ENCODE measurements at regions not wholly inside any gene's neighbourhood (a gene's known extent, or its start where the extent isn't known, plus 50 kb on each side); places are given as distances from the start of the nearest gene placed in this dataset.

GRCh38 chr10:104563548-104563947 is 77.5 kb upstream of the SORCS3 start:
- H3K9ac ChIP-seq: no peak overlapping the region
- POLR2A ChIA-PET: no interaction called here
- H3K9me2 ChIP-seq: no peaks in the 10 kb centered on the region
- no peaks in the 10 kb centered on the region for H3K4me1 ChIP-seq (ENCODE audit: control insufficient read depth in 1 of 2, insufficient read depth in 2 of 2, low read depth in 1 of 2, low read length in 1 of 2)
- H2AFZ ChIP-seq (ENCODE audit: low read depth): no peak overlapping the region
- no peak for DNase-seq
- no peak overlapping the region for H3K4me2 ChIP-seq
- no peaks in the 10 kb centered on the region for H4K20me1 ChIP-seq (ENCODE audit: insufficient read depth)
- H3K27ac ChIP-seq (ENCODE audit: low read depth in 2 of 2, low read length in 1 of 2): no peak overlapping the region
- TF ChIP-seq EZH2phosphoT487 (IDR thresholded peaks at IDR 0.05; ENCODE audit: borderline replicate concordance, low read depth): no peak
- TF ChIP-seq IRF3 (IDR thresholded peaks at IDR 0.05; ENCODE audit: low read depth, low read length): no peak
- TF ChIP-seq RAD21 (IDR thresholded peaks at IDR 0.05; ENCODE audit: low read length): no peak
- no peak for TF ChIP-seq RCOR1 (IDR thresholded peaks at IDR 0.05; ENCODE audit: low read length)
- no peak for TF ChIP-seq FOXJ3 (CRISPR knock-in tag; IDR thresholded peaks at IDR 0.05)
- no peaks in the 10 kb centered on the region for H3K9me3 ChIP-seq
- H3K36me3 ChIP-seq (replicated peaks in 1 of 2; ENCODE audit: control insufficient read depth in 1 of 2, insufficient read depth in 2 of 2, low read length in 1 of 2): no peaks in the 10 kb centered on the region
- H3K27me3 ChIP-seq (ENCODE audit: insufficient read depth): no peaks in the 10 kb centered on the region
- H3K79me2 ChIP-seq (ENCODE audit: insufficient read depth): no peaks in the 10 kb centered on the region
- H3F3A ChIP-seq (replicated peaks; ENCODE audit: insufficient read depth): no peaks in the 10 kb centered on the region
- no peak overlapping the region for H3K4me3 ChIP-seq (ENCODE audit: low read depth in 2 of 2, low read length in 1 of 2)
- CTCF ChIA-PET: interaction anchor here (1.4 to 4.1 kb wide), 2 partner anchors 11 to 16 kb away, joined by 3 to 16 read pairs; no protein-coding TSS in a partner anchor

GRCh38 chr10:104574427-104574826 is 66.7 kb upstream of the SORCS3 start:
- H3K9me2 ChIP-seq: no peaks in the 10 kb centered on the region
- H3K4me2 ChIP-seq: no peak overlapping the region
- 20% methylated on average over 1 of the region's 1 CpG for WGBS (ENCODE audit: low lambda C conversion rate)
- no peaks in the 10 kb centered on the region for H3K79me2 ChIP-seq (ENCODE audit: insufficient read depth)
- no peaks in the 10 kb centered on the region for H3F3A ChIP-seq (replicated peaks; ENCODE audit: insufficient read depth)
- CTCF ChIA-PET: interaction anchor here (0.6 to 1.5 kb wide), 2 partner anchors 48 to 167 kb away, joined by 3 read pairs; no protein-coding TSS in a partner anchor
- no peak overlapping the region for H3K4me3 ChIP-seq (ENCODE audit: low read depth in 2 of 2, low read length in 1 of 2)
- POLR2A ChIA-PET: no interaction called here
- H4K20me1 ChIP-seq (ENCODE audit: insufficient read depth): no peaks in the 10 kb centered on the region
- no peaks in the 10 kb centered on the region for H3K27me3 ChIP-seq (ENCODE audit: insufficient read depth)
- no peak for DNase-seq
- H2AFZ ChIP-seq (ENCODE audit: low read depth): no peak overlapping the region
- no peaks in the 10 kb centered on the region for H3K36me3 ChIP-seq (replicated peaks in 1 of 2; ENCODE audit: control insufficient read depth in 1 of 2, insufficient read depth in 2 of 2, low read length in 1 of 2)
- no peaks in the 10 kb centered on the region for H3K4me1 ChIP-seq (ENCODE audit: control insufficient read depth in 1 of 2, insufficient read depth in 2 of 2, low read depth in 1 of 2, low read length in 1 of 2)
- H3K9me3 ChIP-seq: 0 out of 2 replicates have a peak, but pooled peaks cover 7% of the 10 kb centered on the region
- no peak overlapping the region for H3K27ac ChIP-seq (ENCODE audit: low read depth in 2 of 2, low read length in 1 of 2)
- H3K9ac ChIP-seq: no peak overlapping the region
- TF ChIP-seq JUND (IDR thresholded peaks at IDR 0.05): no peak
- TF ChIP-seq YY1 (IDR thresholded peaks at IDR 0.05; ENCODE audit: low read depth): no peak
- no peak for TF ChIP-seq EP300 (IDR thresholded peaks at IDR 0.05; ENCODE audit: borderline replicate concordance in 1 of 2, low read depth in 1 of 2, low read length in 1 of 2)
- no peak for TF ChIP-seq IRF3 (IDR thresholded peaks at IDR 0.05; ENCODE audit: low read depth, low read length)
- no peak for TF ChIP-seq FOXJ3 (CRISPR knock-in tag; IDR thresholded peaks at IDR 0.05)
- TF ChIP-seq MEF2A (IDR thresholded peaks at IDR 0.05; ENCODE audit: borderline replicate concordance, low read depth): no peak
- no peak for TF ChIP-seq NFIC (IDR thresholded peaks at IDR 0.05; ENCODE audit: borderline replicate concordance)
- TF ChIP-seq ZBTB33 (IDR thresholded peaks at IDR 0.05; ENCODE audit: borderline replicate concordance, low read depth): no peak
- TF ChIP-seq RCOR1 (IDR thresholded peaks at IDR 0.05; ENCODE audit: low read length): no peak
- TF ChIP-seq RXRA (IDR thresholded peaks at IDR 0.05; ENCODE audit: borderline replicate concordance, low read depth): no peak
- TF ChIP-seq TAF1 (IDR thresholded peaks at IDR 0.05; ENCODE audit: borderline replicate concordance, low read depth, low read length): no peak
- no peak for TF ChIP-seq RAD21 (IDR thresholded peaks at IDR 0.05; ENCODE audit: low read length)
- TF ChIP-seq POLR2AphosphoS5 (IDR thresholded peaks at IDR 0.05; ENCODE audit: low read depth, low read length): no peak
